Upper lobe of right lung (tissue), 1 donor: ENCODE measurements at regions not wholly inside any gene's neighbourhood (a gene's known extent, or its start where the extent isn't known, plus 50 kb on each side); places are given as distances from the start of the nearest gene placed in this dataset.

Experiments used
- ATAC-seq: fragments of 200-7000 bp; cut with Tn5 transposase; one replicate; pipeline ENCODE4 v1.9.1; 2020; ENCODE audit warnings: mild to moderate bottlenecking, moderate library complexity
- DNase-seq: peaks from one replicate; pipeline ENCODE4 v3.0.0-alpha.2; 2020
- H3K27ac ChIP-seq: fragments of 200-600 bp; one replicate; pipeline ENCODE4 v1.8.0; 2022
- H3K27me3 ChIP-seq: fragments of 200-600 bp; one replicate; pipeline ENCODE4 v1.8.0; 2022; ENCODE audit warnings: mild to moderate bottlenecking
- H3K36me3 ChIP-seq: fragments of 200-600 bp; one replicate; pipeline ENCODE4 v1.8.0; 2022
- H3K4me1 ChIP-seq: fragments of 200-600 bp; one replicate; pipeline ENCODE4 v1.8.0; 2022
- H3K4me3 ChIP-seq: fragments of 200-600 bp; one replicate; pipeline ENCODE4 v1.8.0; 2022; ENCODE audit warnings: mild to moderate bottlenecking
- H3K9me3 ChIP-seq: fragments of 200-600 bp; one replicate; pipeline ENCODE4 v1.8.0; 2022
- intact Hi-C: fragments of 100-400 bp; cut with DNase I; formaldehyde crosslinking; loops from one replicate; pipeline ENCODE4 v1.11.0; 2022
- TF ChIP-seq, protein P1 (sequence below): fragments of 200-600 bp; IDR thresholded peaks from one replicate; pipeline ENCODE4 v1.8.0; 2022; ENCODE audit warnings: antibody characterized with exemption
- donor health status: DM: no; HTN: yes; CAD: no; lungs with severe emphysema.

DNA sequence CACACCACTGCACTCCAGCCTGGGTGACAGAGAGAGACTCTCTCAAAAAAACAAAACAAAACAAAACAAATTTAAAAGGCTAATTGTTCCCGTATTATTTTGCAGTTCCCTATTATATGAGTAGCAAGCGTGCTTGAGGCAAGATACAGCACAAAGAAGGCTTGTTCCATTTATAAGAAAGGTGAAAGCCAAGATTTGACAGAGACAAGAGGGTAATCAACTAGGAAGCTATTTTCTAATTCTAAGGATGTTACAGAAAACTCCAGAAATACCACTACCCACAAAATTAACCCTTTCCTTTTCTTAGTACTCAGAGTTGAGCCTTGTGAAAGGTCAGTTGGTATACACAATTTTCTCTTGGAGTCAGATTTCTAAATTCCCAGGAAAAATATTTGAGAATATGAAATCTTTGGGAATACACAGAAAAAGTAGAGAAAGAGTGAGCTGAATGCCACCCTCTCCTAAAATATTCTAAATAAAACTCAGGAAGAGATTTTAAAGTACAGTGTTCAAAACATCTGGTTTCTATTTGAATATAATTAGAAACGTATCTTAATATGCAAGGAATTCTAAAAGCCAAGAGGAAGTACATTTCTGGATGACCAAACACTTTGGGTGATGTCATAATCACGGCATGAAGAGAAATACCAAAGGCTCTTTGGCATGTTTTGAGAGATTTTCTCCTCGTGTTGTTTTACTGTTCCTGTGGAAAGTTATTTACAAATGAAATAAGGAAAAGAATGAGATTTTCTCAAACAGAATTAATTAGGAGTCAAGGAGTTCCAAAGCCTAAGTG, 63.0 kb upstream of the FLT1 start:
- H3K27ac ChIP-seq, result no peak overlapping the region
- intact Hi-C loops, result no loop called here
- TF ChIP-seq, protein P1, sequence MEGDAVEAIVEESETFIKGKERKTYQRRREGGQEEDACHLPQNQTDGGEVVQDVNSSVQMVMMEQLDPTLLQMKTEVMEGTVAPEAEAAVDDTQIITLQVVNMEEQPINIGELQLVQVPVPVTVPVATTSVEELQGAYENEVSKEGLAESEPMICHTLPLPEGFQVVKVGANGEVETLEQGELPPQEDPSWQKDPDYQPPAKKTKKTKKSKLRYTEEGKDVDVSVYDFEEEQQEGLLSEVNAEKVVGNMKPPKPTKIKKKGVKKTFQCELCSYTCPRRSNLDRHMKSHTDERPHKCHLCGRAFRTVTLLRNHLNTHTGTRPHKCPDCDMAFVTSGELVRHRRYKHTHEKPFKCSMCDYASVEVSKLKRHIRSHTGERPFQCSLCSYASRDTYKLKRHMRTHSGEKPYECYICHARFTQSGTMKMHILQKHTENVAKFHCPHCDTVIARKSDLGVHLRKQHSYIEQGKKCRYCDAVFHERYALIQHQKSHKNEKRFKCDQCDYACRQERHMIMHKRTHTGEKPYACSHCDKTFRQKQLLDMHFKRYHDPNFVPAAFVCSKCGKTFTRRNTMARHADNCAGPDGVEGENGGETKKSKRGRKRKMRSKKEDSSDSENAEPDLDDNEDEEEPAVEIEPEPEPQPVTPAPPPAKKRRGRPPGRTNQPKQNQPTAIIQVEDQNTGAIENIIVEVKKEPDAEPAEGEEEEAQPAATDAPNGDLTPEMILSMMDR, result no peak
- H3K9me3 ChIP-seq, result no peaks in the 10 kb centered on the region
- no peaks in the 10 kb centered on the region for H3K27me3 ChIP-seq
- H3K36me3 ChIP-seq, result no peaks in the 10 kb centered on the region
- no peak for ATAC-seq
- no peak overlapping the region for H3K4me3 ChIP-seq
- peaks cover 11% of the 10 kb centered on the region for H3K4me1 ChIP-seq
- DNase-seq, result no peak

DNA sequence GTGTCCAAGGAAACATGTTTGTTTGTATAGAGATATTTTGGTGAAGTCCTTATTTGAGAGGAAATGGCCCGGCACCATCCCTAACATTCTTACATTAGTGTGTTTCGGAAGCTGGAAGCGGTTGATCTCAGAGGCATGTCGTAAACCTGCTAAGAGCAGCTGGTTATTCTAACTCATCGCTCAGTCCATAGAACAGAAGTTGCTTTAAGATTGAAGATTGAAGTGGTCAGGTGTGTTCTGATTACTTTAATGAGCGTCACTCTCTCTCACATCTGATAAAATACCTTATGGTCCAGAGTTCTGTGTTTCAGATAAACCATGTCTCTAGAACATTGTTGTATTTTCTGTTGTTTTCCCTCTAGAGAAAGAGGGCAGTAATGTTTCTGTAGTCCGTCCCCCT, 60.2 kb upstream of the FLT1 start:
- Histone ChIP-seq H3K9me3 (no peaks in the 10 kb centered on the region), H3K4me1 (peaks cover 11% of the 10 kb centered on the region), H3K27me3 (no peaks in the 10 kb centered on the region), H3K27ac (no peak overlapping the region), H3K4me3 (no peak overlapping the region), H3K36me3 (no peaks in the 10 kb centered on the region)
- intact Hi-C loops, result no loop called here
- TF ChIP-seq, protein P1, result no peak
- ATAC-seq (no peak), DNase-seq (no peak)

DNA sequence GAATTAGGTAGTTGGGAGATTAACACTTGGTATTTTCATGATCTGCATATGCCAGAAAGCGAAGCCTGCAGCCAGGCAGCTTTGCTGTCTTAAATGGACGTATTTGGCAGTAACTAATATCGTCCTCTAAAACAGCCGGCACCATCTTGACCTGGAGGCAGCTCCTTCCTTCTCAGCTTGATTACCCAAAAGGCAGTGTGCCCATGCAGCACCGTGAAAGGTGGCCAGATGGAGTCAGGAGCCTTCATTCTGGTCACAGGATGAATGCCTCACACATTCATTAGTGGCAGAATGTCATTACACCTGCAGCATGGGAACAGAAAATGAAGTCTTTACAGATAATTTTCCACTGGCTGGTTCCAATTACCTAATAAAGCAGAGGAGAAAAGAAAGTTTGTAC, 59.0 kb upstream of the FLT1 start:
- intact Hi-C loops, result no loop called here
- Histone ChIP-seq H3K4me1 (peaks cover 11% of the 10 kb centered on the region), H3K27ac (no peak overlapping the region), H3K4me3 (no peak overlapping the region), H3K27me3 (no peaks in the 10 kb centered on the region), H3K9me3 (no peaks in the 10 kb centered on the region), H3K36me3 (no peaks in the 10 kb centered on the region)
- ATAC-seq (no peak), DNase-seq (no peak)
- TF ChIP-seq, protein P1, result no peak

DNA sequence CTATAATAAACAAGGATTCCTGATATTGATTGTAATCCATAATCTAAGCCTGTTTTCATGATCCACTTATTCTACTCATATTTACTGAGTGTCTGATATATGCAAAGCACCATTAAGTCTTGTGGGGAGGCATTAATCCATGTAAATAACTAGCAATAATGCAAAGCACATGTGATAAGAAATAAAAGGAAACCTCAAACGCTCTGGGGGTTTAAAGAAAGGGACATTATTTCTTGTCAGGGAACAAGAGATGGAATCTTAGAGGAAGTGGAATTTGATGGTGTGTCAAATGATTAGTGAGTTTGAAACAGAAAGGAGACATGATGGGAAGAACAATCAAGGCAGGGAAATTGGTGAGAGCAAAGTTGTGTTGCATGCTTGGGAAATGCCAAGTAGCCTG, 57.4 kb upstream of the FLT1 start:
- no peaks in the 10 kb centered on the region for H3K9me3 ChIP-seq
- no peaks in the 10 kb centered on the region for H3K4me1 ChIP-seq
- no peak for DNase-seq
- TF ChIP-seq, protein P1, result no peak
- intact Hi-C loops, result no loop called here
- ATAC-seq, result no peak
- no peaks in the 10 kb centered on the region for H3K27me3 ChIP-seq
- no peak overlapping the region for H3K27ac ChIP-seq
- H3K4me3 ChIP-seq, result no peak overlapping the region
- H3K36me3 ChIP-seq, result no peaks in the 10 kb centered on the region

DNA sequence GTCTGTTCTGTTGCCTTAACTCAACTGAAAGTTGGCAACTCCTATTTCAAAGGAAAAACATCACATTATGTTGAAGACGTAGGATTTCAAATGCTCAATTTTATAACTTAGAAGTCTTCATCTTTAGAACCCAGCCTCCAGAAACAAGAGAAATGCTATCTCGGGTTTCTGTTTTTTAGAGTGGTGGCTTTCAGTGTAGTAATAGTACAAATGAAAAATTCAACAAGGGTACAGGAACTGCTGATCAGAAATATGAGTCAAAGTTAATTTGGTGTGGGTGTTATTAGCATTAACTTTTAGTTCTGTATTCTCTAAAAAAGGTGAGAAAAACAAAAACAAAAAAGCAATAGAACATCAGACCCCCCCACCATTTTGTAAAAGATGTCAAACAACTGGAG, 56.6 kb upstream of the FLT1 start:
- TF ChIP-seq, protein P1, result no peak
- intact Hi-C loops, result no loop called here
- no peaks in the 10 kb centered on the region for H3K27me3 ChIP-seq
- no peaks in the 10 kb centered on the region for H3K4me1 ChIP-seq
- H3K4me3 ChIP-seq, result no peak overlapping the region
- ATAC-seq (no peak), DNase-seq (no peak)
- H3K27ac ChIP-seq, result no peak overlapping the region
- H3K9me3 ChIP-seq, result no peaks in the 10 kb centered on the region
- H3K36me3 ChIP-seq, result no peaks in the 10 kb centered on the region
